ENCODE measurements at regions not wholly inside any gene's neighbourhood (a gene's known extent, or its start where the extent isn't known, plus 50 kb on each side); places are given as distances from the start of the nearest gene placed in this dataset.
A peak's percentile ranks its signal among the peaks of the same experiment; 100 is the strongest.
"Not testable (repeated sequence)": the region's sequence is repeated elsewhere in the genome, so short reads cannot be mapped to it uniquely, and the experiment has no call there.

DNA sequence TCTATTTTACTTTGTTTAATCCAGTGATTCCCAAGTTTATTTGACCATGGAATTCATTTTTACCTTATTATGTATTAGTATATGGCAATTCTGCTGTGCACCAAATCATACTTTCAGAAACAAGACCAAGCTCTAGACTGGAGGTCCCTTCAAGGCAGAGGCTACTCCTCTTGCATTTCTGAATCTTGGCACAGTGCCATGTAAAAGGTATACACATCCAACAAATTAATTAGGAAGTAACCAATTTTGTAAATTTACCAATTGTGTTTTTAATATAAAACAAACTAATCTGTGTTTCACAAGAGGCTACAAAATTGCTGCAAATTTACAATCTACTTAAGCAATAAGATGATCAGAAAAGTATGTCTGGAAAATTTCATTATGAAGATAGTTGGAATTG, 712.2 kb upstream of the HS3ST1 start:
- H3K4me3 Mint-ChIP-seq, result no peak overlapping the region
- no peak overlapping the region for H3K27ac Mint-ChIP-seq
- ChIA-PET CTCF (interaction anchor here (0.6 kb wide), 1 partner anchor 36 kb away, joined by 3 read pairs; no protein-coding TSS in a partner anchor), POLR2A (no interaction called here)
- H3K4me1 Mint-ChIP-seq, result no peaks in the 10 kb centered on the region
- no peaks in the 10 kb centered on the region for H3K36me3 Mint-ChIP-seq (ENCODE audit: low read depth)
- no peak for ATAC-seq
- H3K9me3 Mint-ChIP-seq (ENCODE audit: low read depth), result peaks cover 2% of the 10 kb centered on the region
- no peaks in the 10 kb centered on the region for H3K27me3 Mint-ChIP-seq
- intact Hi-C loops (cut with DNase I, micrococcal nuclease), result no loop called here
- no peak for DNase-seq

DNA sequence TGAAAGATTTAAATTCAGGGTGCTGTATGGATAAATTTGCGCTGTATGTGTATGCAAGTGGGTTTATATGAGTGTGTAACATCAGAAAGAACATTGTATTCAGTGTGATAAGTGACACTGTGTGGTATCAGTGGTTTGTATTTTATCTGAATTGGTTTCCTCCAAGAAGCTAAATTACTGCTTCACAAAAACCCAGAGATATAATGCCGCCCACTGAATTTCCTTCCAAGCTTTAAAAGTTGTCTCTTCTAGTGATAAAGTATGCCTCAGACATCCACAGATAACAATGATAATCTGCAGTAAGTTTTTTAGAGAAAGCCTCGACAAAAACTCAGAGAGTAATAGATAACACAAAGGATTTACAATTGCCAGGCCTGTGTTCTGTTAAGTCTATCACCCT, 710.6 kb upstream of the HS3ST1 start:
- DNase-seq, result no peak
- POLR2A ChIA-PET, result no interaction called here
- H3K27me3 Mint-ChIP-seq, result no peaks in the 10 kb centered on the region

DNA sequence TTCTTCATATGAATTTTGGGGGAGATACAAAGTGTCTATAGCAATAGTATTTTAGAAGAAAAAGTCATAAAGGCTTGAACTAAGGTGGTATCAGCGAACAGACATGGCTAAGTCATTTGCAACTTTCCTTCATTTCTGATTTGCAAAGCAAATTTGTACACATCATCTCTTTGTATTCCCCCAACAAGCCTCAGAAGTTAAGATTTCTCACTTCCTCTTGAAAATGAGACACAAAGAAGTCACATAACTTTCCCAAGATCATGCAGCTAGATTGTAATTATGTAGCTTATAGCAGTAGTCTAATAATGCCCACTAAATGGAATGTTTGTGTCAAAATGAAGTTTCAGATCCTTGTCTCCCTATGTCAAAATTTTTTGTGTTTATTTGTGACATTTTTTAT, 709.8 kb upstream of the HS3ST1 start:
- DNase-seq, result no peak
- ChIA-PET CTCF (no interaction called here), POLR2A (no interaction called here)
- no peak overlapping the region for H3K27ac Mint-ChIP-seq
- H3K9me3 Mint-ChIP-seq (ENCODE audit: low read depth), result peaks cover 3% of the 10 kb centered on the region
- intact Hi-C loops (cut with DNase I, micrococcal nuclease), result no loop called here
- H3K4me1 Mint-ChIP-seq, result no peaks in the 10 kb centered on the region
- no peaks in the 10 kb centered on the region for H3K27me3 Mint-ChIP-seq
- H3K4me3 Mint-ChIP-seq, result no peak overlapping the region
- H3K36me3 Mint-ChIP-seq (ENCODE audit: low read depth), result no peaks in the 10 kb centered on the region
- ATAC-seq, result no peak

More for the DNA sequence above, 710.6 kb upstream of the HS3ST1 start:
- CTCF ChIA-PET, result no interaction called here
- no peak for ATAC-seq
- Mint-ChIP-seq H3K9me3 (ENCODE audit: low read depth) (no peaks in the 10 kb centered on the region), H3K27ac (no peak overlapping the region), H3K36me3 (ENCODE audit: low read depth) (no peaks in the 10 kb centered on the region), H3K4me3 (no peak overlapping the region), H3K4me1 (no peaks in the 10 kb centered on the region)
- intact Hi-C loops (cut with DNase I, micrococcal nuclease), result no loop called here

DNA sequence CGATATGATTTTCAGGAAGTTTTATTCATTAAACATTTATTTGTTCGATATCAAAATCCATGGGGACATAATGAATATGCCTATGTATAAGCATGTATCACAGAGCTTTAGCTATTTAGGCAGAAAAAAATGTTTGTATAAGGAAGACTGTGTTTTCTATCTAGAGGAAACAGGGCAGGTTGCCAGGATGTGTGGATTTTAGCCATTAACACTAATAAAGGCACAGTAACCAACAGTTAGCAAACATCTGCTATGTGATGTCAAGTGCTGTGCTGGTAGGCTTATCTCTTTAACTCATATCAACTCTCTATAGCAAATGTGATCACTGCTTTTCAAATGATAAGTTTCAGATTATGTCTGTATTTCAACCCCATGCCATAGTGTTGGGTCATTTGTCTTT, 708.9 kb upstream of the HS3ST1 start:
- Mint-ChIP-seq H3K4me1 (no peaks in the 10 kb centered on the region), H3K4me3 (no peak overlapping the region), H3K27me3 (no peaks in the 10 kb centered on the region), H3K36me3 (ENCODE audit: low read depth) (no peaks in the 10 kb centered on the region), H3K27ac (no peak overlapping the region), H3K9me3 (ENCODE audit: low read depth) (peaks cover 6% of the 10 kb centered on the region)
- ChIA-PET CTCF (interaction anchor here (0.6 kb wide), 1 partner anchor 1159 kb away, joined by 3 read pairs; no protein-coding TSS in a partner anchor), POLR2A (no interaction called here)
- no peak for ATAC-seq
- intact Hi-C loops (cut with DNase I, micrococcal nuclease), result no loop called here
- DNase-seq, result no peak

DNA sequence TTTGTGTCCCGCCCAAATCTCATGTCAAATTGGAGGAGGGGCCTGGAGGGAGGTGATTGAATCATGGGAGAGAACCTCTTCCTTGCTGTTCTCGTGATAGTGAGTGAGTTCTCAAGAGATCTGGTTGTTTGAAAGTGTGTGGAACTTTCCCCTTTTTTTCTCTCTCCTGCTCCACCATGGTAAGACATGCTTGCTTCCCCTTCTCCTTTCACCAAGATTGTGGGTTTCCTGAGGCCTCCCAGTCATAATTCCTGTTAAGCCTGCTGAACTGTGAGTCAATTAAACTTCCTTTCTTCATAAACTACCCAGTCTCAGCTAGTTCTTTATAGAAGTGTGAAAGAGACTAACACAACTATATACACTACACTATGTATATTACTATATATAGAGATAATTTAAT, 697.8 kb upstream of the HS3ST1 start:
- Mint-ChIP-seq H3K36me3 (ENCODE audit: low read depth) (no peaks in the 10 kb centered on the region), H3K27ac (no peak overlapping the region), H3K9me3 (ENCODE audit: low read depth) (peaks cover 3% of the 10 kb centered on the region), H3K4me3 (no peak overlapping the region), H3K27me3 (no peaks in the 10 kb centered on the region), H3K4me1 (no peaks in the 10 kb centered on the region)
- ChIA-PET CTCF (no interaction called here), POLR2A (interaction anchor here (0.7 kb wide), 1 partner anchor 850 kb away, joined by 3 read pairs; no protein-coding TSS in a partner anchor)
- intact Hi-C loops (cut with DNase I, micrococcal nuclease), result no loop called here
- ATAC-seq (no peak), DNase-seq (no peak)

DNA sequence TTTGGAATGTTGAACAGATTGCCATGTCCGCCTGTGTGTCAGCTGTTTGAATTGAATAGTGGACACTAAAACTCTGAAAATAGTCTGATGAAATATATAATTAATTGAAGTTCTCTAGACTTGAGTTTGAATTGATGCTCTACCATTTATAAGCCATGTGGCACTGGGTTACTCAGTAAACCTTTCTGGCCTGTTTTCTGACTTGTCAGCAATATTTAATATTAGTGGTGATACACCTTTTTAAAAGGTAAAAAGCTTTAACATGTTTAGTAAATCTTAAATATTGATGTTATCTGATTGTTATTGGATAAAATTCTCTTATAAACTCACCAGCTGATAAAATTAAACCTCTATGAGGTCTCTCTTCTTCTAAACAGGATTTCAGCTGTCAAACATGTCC, 695.4 kb upstream of the HS3ST1 start:
- DNase-seq, result no peak
- POLR2A ChIA-PET, result no interaction called here
- intact Hi-C loops (cut with DNase I, micrococcal nuclease), result no loop called here
- Mint-ChIP-seq H3K9me3 (ENCODE audit: low read depth) (peaks cover 5% of the 10 kb centered on the region), H3K36me3 (ENCODE audit: low read depth) (no peaks in the 10 kb centered on the region), H3K27me3 (no peaks in the 10 kb centered on the region), H3K27ac (no peak overlapping the region), H3K4me3 (no peak overlapping the region), H3K4me1 (no peaks in the 10 kb centered on the region)
- CTCF ChIA-PET, result no interaction called here
- ATAC-seq, result no peak

DNA sequence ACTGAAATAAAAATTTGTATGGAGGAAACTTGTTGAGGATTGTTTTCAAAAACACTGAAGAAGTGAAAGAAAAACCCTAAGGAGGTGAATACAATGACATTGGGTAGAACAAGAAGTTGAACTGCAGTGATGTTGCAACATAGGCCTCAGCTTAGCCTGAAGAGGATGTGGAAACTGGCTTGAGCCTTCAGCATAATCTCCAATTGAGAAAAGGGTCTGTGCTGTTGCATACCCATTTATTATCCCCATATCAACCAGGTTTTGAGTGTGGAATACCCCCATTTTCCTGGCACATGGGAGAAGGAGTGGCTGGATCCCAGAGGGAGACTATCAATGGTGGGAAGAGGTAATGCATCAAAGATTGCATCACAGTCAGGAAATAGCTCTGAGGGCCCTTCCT, 695.0 kb upstream of the HS3ST1 start:
- CTCF ChIA-PET, result no interaction called here

DNA sequence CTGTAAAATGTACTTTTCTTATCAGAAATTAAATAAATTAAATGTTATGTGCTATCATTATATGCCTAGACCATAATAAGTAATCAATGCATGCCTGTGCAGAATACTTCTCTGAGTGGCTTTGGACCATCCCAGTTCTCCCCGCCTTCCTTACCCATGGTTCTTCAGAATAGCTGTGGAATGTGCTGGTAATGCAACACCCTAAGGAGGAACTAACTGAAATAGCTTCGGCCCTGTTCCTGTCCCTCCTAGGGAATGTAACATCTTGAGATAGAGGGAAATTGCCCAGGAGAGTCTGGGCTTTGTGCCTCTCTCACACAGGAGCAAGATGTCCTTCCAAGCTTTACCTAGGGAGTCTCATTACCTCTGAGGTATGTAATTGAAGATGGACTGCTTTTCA, 693.6 kb upstream of the HS3ST1 start:
- intact Hi-C loops (cut with DNase I, micrococcal nuclease), result no loop called here
- Mint-ChIP-seq H3K27ac (no peak overlapping the region), H3K4me3 (no peak overlapping the region), H3K9me3 (ENCODE audit: low read depth) (peaks cover 5% of the 10 kb centered on the region), H3K27me3 (no peaks in the 10 kb centered on the region), H3K36me3 (ENCODE audit: low read depth) (no peaks in the 10 kb centered on the region), H3K4me1 (no peaks in the 10 kb centered on the region)
- CTCF ChIA-PET, result no interaction called here
- POLR2A ChIA-PET, result no interaction called here
- DNase-seq (no peak), ATAC-seq (no peak)

More for the DNA sequence above, 695.0 kb upstream of the HS3ST1 start:
- intact Hi-C loops (cut with DNase I, micrococcal nuclease), result no loop called here
- H3K36me3 Mint-ChIP-seq (ENCODE audit: low read depth), result no peaks in the 10 kb centered on the region
- H3K9me3 Mint-ChIP-seq (ENCODE audit: low read depth), result peaks cover 5% of the 10 kb centered on the region
- DNase-seq (no peak), ATAC-seq (no peak)
- no peak overlapping the region for H3K4me3 Mint-ChIP-seq
- no peaks in the 10 kb centered on the region for H3K27me3 Mint-ChIP-seq
- POLR2A ChIA-PET, result no interaction called here
- no peak overlapping the region for H3K27ac Mint-ChIP-seq
- no peaks in the 10 kb centered on the region for H3K4me1 Mint-ChIP-seq

DNA sequence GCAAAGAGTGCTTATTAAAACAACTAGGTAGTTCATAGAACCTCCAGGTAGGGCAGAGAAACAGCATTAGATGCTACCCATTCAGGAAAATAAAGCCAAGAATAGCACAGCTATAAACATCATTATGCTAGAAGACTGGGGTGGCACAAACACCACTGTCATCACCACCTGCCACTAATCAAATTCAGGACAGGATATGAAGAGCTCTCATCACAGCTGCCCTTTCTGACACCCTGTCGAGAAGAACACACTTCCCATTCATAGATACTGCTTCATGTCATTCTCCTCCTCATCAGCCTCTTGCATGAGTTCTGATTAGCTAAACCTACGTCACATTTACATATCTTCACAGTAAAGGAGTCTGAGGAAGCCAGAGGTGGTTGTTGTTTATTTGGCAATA, 692.3 kb upstream of the HS3ST1 start:
- intact Hi-C loops (cut with DNase I, micrococcal nuclease), result no loop called here
- POLR2A ChIA-PET, result no interaction called here
- CTCF ChIA-PET, result no interaction called here
- peaks cover 9% of the 10 kb centered on the region for H3K9me3 Mint-ChIP-seq (ENCODE audit: low read depth)
- no peaks in the 10 kb centered on the region for H3K27me3 Mint-ChIP-seq
- ATAC-seq, result no peak
- no peak overlapping the region for H3K4me3 Mint-ChIP-seq
- H3K4me1 Mint-ChIP-seq, result no peaks in the 10 kb centered on the region
- DNase-seq, result no peak
- H3K27ac Mint-ChIP-seq, result no peak overlapping the region
- no peaks in the 10 kb centered on the region for H3K36me3 Mint-ChIP-seq (ENCODE audit: low read depth)

DNA sequence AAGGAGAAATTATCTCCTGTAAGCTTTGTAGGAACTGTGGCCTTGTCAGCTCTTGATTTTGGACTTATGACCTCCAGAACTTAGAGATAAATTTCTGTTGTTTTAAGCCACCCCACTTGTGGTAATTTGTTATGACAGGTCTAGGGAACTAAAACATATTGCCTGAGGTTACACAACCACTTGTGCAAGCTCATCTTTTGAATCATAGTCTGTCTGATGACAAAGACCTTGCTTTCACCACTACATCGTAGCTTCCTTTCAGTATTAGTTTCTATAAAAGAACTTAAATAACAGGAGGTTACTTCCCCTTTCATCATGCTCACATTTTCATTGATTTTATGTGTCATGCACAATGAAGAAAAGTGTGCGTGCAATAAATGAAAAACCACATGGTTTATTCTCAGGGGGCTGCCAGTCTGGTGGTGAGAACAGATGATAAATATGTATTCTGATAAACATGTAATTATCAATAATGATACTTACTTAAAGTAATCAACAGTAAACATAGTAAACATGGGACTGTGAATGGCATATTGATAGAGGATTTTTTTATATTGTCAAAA, 690.0 kb upstream of the HS3ST1 start:
- no peak overlapping the region for H3K27ac Mint-ChIP-seq
- no peaks in the 10 kb centered on the region for H3K4me1 Mint-ChIP-seq
- CTCF ChIA-PET, result no interaction called here
- no peak overlapping the region for H3K4me3 Mint-ChIP-seq
- intact Hi-C loops (cut with DNase I, micrococcal nuclease), result no loop called here
- no peaks in the 10 kb centered on the region for H3K36me3 Mint-ChIP-seq (ENCODE audit: low read depth)
- POLR2A ChIA-PET, result no interaction called here
- H3K9me3 Mint-ChIP-seq (ENCODE audit: low read depth), result peaks cover 25% of the 10 kb centered on the region
- ATAC-seq (peak; percentile 47), DNase-seq (no peak)
- H3K27me3 Mint-ChIP-seq, result no peaks in the 10 kb centered on the region

DNA sequence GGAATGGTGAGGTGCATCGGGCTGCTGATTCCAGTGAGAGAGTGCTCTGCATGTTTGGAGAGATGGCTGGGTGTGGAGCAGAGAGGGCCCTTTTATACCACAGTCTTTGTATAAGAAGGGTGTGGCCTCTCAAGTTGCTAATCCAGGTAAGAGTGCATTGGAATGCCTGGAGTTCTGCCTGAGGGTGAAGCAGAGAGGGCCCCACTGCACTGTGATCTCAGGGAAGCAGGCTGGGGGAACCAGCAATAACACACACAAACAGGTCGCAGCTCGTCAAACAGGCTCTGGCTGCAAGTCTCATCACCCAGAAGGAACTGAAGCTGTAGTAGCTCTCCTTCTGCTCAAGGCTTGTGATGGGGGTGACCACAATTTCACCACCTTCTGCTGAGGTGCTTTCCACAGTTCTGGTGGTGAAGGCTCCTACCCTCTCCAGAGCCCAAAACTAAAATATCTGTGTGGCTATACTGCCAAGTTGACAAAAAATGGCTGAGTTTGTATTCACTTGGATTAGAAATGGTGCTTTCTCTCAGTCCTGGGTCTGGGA, 687.4 kb upstream of the HS3ST1 start:
- Mint-ChIP-seq H3K9me3 (ENCODE audit: low read depth) (peaks cover 32% of the 10 kb centered on the region), H3K4me3 (no peak overlapping the region), H3K36me3 (ENCODE audit: low read depth) (no peaks in the 10 kb centered on the region), H3K4me1 (no peaks in the 10 kb centered on the region), H3K27me3 (no peaks in the 10 kb centered on the region), H3K27ac (no peak overlapping the region)
- no peak for DNase-seq
- ChIA-PET POLR2A (no interaction called here), CTCF (no interaction called here)
- intact Hi-C loops (cut with DNase I, micrococcal nuclease), result no loop called here
- ATAC-seq, result no peak

DNA sequence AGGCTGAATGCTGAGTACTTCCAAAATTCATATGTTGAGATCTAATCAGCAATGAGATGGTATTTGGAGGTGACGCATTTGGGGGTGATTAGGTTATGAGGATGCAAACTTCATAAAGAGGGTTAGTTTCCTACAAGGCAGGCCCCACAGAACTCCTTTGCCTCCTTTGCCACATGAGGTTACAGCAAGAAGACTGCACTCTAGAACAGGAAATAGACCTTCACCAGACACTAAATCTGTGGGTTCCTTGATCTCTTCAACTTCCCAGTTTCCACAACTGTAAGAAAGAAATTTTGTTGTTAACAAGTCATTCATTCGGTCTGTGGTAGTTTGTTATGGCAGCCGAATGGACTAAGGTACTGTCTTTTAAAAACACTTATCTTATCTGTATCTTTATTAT, 681.9 kb upstream of the HS3ST1 start:
- H3K27me3 Mint-ChIP-seq, result no peaks in the 10 kb centered on the region
- CTCF ChIA-PET, result no interaction called here
- no peak for ATAC-seq

DNA sequence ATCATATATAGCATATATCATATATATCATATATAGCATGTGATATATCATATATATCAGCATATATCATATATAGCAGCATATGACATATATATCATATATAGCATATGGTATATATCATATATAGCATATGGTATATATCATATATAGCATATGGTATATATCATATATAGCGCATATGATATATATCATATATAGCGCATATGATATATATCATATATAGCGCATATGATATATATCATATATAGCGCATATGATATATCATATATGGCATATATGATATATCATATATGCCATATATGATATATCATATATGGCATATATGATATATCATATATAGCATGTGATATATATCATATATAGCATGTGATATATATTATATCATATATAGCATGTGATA, 680.4 kb upstream of the HS3ST1 start:
- H3K4me3 Mint-ChIP-seq; CTCF ChIA-PET; H3K27ac Mint-ChIP-seq; POLR2A ChIA-PET; ATAC-seq; H3K36me3 Mint-ChIP-seq (ENCODE audit: low read depth); H3K9me3 Mint-ChIP-seq (ENCODE audit: low read depth); intact Hi-C loops (cut with DNase I, micrococcal nuclease); DNase-seq; H3K27me3 Mint-ChIP-seq; H3K4me1 Mint-ChIP-seq: not testable (repeated sequence)

More for the DNA sequence above, 681.9 kb upstream of the HS3ST1 start:
- Mint-ChIP-seq H3K27ac (no peak overlapping the region), H3K4me3 (no peak overlapping the region), H3K9me3 (ENCODE audit: low read depth) (peaks cover 22% of the 10 kb centered on the region), H3K4me1 (no peaks in the 10 kb centered on the region), H3K36me3 (ENCODE audit: low read depth) (no peaks in the 10 kb centered on the region)
- DNase-seq, result no peak
- intact Hi-C loops (cut with DNase I, micrococcal nuclease), result no loop called here
- POLR2A ChIA-PET, result no interaction called here

All from activated CD4-positive, alpha-beta T cell treated with anti-CD3 and anti-CD28 coated beads for 36 hours (primary cell).